SKM-1 treated with dmso at 0.1 percent for 144 hours (cell line): ENCODE measurements at regions not wholly inside any gene's neighbourhood (a gene's known extent, or its start where the extent isn't known, plus 50 kb on each side); places are given as distances from the start of the nearest gene placed in this dataset.
"Not testable (repeated sequence)": the region's sequence is repeated elsewhere in the genome, so short reads cannot be mapped to it uniquely, and the experiment has no call there.

ENCODE experiments used
- DNase-seq: peaks from one replicate; lab custom pipeline; 2025; ENCODE audit not compliant: unreplicated experiment; lab: John Stamatoyannopoulos, UW

GRCh38 chr1:163970699-163971098 lies 588.3 kb upstream of the PBX1 start:
- no peak for DNase-seq

DNA sequence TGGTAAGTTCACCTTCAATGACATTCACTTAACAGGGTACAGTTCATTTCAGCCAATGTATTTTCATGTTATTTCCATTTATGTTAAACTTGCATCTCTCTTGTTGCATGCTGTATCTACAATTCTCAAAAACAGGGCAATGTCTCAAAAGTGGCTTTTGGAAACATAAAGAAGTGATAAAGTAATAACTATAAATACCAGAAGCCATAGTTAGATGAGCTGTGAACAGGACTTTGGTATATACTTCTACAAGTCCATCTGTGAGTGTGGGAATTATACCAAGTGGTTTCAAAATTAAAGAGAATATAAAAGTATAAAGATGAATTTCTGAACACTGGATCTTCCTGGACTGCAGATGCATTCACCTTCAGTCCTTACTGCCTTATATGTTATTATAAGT lies 585.4 kb upstream of the PBX1 start:
- no peak for DNase-seq

DNA sequence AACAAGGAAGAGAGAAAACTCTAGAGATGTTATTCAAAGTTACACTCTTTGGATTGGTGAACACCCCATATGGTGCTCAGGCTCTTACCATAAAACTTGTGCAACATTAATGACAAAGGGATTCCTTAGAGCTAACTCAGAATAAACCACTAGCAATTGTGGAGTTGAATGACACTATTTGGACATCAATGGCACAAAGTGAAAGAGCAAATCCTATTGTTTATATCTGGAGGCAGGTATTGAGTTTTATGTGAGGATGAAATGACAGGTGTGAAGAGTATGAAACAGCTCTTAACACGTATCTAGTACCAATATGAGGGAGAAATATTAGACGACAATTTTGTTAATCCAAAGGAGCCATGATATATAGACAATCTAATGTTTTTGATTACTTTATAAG lies 584.9 kb upstream of the PBX1 start:
- no peak for DNase-seq

GRCh38 chr1:163980394-163980793 lies 578.6 kb upstream of the PBX1 start:
- no peak for DNase-seq

DNA sequence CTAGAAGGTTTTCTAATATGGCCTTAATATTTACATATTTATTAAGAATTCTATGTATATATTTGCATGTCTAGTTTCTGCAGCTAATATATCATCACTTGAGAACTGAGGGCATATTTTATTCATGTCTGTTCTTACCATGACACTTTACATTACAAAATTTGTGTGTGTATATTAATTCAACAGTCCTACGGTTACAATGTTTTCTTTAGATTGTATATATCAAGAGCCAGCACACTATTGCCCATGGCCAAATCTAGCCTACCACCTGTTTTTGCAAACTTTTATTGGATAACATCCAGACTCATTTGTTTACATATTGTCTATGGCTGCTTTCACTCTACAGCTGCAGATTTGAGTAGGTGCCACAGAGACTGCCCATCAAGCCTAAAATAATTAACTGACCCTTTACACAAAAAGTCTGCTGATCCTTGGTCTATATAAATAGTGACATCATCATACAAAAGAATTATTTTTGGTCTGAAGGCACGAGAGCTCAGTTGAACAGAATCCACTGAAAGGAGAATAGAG lies 577.4 kb upstream of the PBX1 start:
- DNase-seq = no peak

- DNase-seq = no peak
These were observed 575.9 kb upstream of the PBX1 start for GRCh38 chr1:163983097-163983496.

DNA sequence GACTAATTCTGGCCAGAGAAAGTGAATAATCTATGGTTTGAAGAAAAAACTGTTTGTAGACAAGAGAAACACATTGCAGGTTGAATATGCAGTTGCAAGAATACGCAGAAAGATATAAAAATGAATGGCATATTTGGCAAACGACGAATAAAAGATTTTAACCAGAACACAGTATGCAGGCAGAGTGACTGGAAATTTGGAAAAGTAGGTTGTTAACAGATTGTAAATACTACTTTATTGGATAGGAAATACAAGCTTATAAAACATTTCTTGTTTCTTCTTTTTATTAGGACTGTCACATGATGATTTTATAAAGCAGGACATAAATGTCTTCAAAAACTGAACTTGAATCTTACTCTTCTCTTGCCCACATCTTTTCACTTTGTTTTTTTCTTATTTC lies 573.3 kb upstream of the PBX1 start:
- no peak for DNase-seq

DNA sequence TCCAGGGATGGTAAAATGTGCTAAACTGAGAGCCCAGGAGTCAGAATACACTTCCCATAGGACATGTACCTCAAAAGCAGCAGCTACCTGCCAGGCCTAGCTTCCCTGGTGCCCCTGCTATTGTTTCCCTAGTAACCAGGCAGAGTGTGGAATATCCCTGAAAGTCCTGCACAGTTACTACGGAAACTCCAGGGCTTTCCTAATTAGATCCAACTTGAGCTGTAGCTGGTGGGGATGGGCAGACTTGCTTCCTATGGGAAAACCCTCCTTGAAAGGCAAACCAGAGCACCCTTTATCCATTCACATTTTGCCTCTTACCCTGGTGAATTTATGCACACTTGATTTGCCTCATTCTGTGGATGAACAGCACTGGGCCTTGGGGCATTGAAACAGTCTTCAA lies 559.9 kb upstream of the PBX1 start:
- DNase-seq = no peak

DNA sequence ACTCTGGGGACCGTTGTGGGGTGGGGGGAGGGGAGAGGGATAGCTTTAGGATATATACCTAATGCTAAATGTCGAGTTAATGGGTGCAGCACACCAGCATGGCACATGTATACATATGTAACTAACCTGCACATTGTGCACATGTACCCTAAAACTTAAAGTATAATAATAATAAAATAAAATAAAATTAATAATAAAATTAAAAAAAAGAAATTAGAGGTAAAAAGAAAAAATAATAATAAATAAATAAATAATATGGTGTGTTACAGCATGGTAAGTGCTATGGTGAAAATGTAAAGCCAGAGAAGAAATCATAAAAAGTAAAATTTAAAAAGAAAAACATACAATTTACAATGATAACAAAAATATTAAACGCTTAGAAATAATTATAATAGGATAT lies 552.8 kb upstream of the PBX1 start:
- DNase-seq = not testable (repeated sequence)

GRCh38 chr1:164006621-164007020 lies 552.4 kb upstream of the PBX1 start:
- DNase-seq = no peak

- no peak for DNase-seq
These were observed 541.7 kb upstream of the PBX1 start for GRCh38 chr1:164017239-164017638.

- DNase-seq = no peak
These were observed 538.6 kb upstream of the PBX1 start for GRCh38 chr1:164020391-164020790.

DNA sequence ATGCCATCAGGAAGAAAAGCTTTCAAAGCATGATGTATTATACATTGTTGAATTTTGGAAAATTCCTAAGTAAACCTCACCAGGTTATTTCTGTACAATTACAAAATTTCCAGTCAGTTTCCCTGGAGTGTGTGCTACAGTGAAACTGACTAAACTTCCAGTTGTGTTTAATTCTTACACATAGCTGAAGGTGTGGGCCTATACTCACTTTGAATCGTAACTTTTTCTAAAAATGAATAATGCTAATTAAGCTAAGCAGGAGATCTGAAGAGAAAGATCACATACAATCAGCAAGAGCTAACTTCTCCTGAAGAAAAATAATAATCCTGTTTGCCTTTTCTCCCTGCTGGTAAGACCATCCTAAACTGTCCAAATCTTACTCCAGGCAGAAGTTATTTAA lies 537.2 kb upstream of the PBX1 start:
- no peak for DNase-seq

GRCh38 chr1:164033782-164034181 lies 525.2 kb upstream of the PBX1 start:
- no peak for DNase-seq

GRCh38 chr1:164040754-164041153 lies 518.2 kb upstream of the PBX1 start:
- no peak for DNase-seq

- DNase-seq = no peak
These were observed 507.2 kb upstream of the PBX1 start for GRCh38 chr1:164051782-164052181.

DNA sequence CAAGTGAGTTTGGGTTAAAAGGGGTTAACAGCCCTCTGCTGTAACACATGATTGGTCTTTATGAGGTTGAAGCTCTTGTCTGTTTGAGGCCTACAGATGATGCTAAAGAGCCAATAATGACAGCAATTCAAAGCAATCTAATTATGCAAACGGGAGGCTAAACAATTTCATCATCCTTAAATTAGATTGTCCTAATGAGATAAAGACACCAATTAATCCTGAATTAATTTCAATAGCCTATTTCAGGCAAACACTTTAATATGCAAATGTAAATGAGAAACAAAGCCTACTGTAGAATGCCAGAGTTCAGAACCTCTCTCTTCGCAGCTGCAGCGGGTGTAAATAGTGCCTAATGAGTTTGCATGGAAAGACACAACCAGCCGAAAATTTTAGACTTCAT lies 504.7 kb upstream of the PBX1 start:
- DNase-seq = no peak

DNA sequence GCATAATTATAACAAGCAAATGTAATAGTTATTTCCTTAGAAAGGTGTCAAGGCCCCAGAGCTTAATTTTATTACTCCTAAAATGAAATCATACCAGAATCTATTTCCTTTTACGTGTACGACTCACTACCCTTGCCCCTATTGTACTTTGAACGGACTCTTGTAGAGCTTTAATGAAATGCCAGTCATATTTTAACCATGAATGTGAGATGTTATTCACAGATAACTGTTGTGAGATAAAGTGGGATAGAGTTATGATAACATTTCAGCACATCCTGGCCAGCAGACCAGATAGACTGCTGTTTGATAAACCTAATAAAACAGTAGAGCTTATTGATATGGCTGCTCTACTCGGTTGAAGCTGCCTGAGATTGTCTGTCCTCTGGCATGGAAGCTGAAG lies 500.8 kb upstream of the PBX1 start:
- DNase-seq = no peak

DNA sequence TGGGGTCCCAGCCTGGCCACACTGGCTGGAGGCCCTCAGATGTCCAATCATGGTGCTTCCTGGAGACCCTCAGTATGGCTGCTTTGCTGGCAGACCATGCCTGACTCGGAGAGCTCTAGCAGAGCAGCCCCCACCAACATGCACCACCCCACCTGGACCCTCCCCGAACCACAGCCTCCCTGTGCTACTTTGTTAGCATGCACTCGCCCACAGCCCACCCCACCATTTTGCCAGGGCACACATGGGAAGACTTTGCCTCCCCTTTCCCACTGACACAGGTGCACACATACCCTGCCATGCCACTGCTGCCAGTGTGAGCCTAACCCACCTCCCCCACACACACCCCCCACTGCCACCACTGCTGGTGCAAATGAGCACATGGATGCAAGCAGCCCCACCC lies 497.5 kb upstream of the PBX1 start:
- DNase-seq = no peak

DNA sequence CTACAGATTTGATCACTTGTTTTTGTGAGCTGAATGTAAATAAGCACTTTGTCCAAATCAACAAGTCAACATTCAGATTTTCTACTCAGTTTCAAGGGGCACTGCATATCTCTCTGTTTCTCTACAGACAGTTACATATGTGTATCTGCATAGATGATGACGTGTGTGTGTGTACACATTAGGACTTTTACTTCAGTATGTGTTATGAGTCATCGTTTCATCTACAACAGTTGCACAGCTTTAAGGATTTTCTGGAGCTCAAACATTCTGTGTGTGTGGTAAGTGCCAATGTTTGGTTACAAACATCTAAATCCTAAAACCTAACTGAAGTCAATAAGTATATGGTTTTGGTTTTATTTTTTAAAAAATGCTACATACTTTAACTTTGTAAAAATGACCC lies 494.5 kb upstream of the PBX1 start:
- no peak for DNase-seq

GRCh38 chr1:164071288-164071687 lies 487.7 kb upstream of the PBX1 start:
- DNase-seq = no peak

- no peak for DNase-seq
These were observed 472.2 kb upstream of the PBX1 start for GRCh38 chr1:164086832-164087231.

GRCh38 chr1:164087906-164088453 lies 471.0 kb upstream of the PBX1 start:
- no peak for DNase-seq
